ENCODE measurements at regions not wholly inside any gene's neighbourhood (a gene's known extent, or its start where the extent isn't known, plus 50 kb on each side); places are given as distances from the start of the nearest gene placed in this dataset.

GRCh38 chr13:55777612-55778011 lies 1363.1 kb upstream of the PRR20A start:
- no peaks in the 10 kb centered on the region for H3K36me3 Mint-ChIP-seq (ENCODE audit: low read depth)
- no peaks in the 10 kb centered on the region for H3K9me3 Mint-ChIP-seq
- TF ChIP-seq CTCF (IDR thresholded peaks at IDR 0.05), result no peak
- H3K4me3 Mint-ChIP-seq, result no peak overlapping the region
- DNase-seq, result no peak
- no peaks in the 10 kb centered on the region for H3K4me1 Mint-ChIP-seq
- H3K27ac Mint-ChIP-seq, result no peak overlapping the region
- no peaks in the 10 kb centered on the region for H3K27me3 Mint-ChIP-seq (ENCODE audit: low read depth, poor library complexity)

- Mint-ChIP-seq H3K27me3 (ENCODE audit: low read depth, poor library complexity) (no peaks in the 10 kb centered on the region), H3K36me3 (ENCODE audit: low read depth) (no peaks in the 10 kb centered on the region), H3K4me3 (no peak overlapping the region), H3K4me1 (no peaks in the 10 kb centered on the region), H3K9me3 (peaks cover 12% of the 10 kb centered on the region), H3K27ac (no peak overlapping the region)
- DNase-seq, result no peak
- no peak for TF ChIP-seq CTCF (IDR thresholded peaks at IDR 0.05)
These were observed 1356.9 kb upstream of the PRR20A start for GRCh38 chr13:55783841-55784240.

DNA sequence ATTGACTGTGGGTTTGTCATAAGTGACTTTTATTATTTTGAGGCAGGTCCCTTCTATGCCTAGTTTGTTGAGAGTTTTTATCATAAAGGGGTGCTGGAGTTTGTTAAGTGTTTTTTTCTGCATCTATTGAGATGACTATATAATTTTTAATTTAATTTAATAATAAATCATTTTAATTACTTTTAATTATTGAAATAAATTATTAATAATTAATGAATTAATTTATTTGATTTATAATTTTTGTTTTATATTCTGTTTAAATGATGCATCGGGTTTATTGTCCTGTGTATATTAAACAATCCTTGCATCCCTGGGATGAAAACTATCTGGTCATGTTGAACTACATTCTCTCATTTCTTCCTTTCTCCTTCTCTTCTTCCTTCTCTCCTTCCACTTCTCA lies 1352.2 kb upstream of the PRR20A start:
- H3K27ac Mint-ChIP-seq, result no peak overlapping the region
- peaks cover 7% of the 10 kb centered on the region for H3K4me1 Mint-ChIP-seq

GRCh38 chr13:55792544-55793193 lies 1348.0 kb upstream of the PRR20A start:
- H3K4me1 Mint-ChIP-seq, result peaks cover 8% of the 10 kb centered on the region
- H3K4me3 Mint-ChIP-seq, result no peak overlapping the region
- H3K27me3 Mint-ChIP-seq (ENCODE audit: low read depth, poor library complexity), result no peaks in the 10 kb centered on the region
- no peaks in the 10 kb centered on the region for H3K36me3 Mint-ChIP-seq (ENCODE audit: low read depth)
- DNase-seq, result no peak
- no peak overlapping the region for H3K27ac Mint-ChIP-seq
- TF ChIP-seq CTCF (IDR thresholded peaks at IDR 0.05), result no peak
- H3K9me3 Mint-ChIP-seq, result peaks cover 15% of the 10 kb centered on the region

More for the DNA sequence above, 1352.2 kb upstream of the PRR20A start:
- Mint-ChIP-seq H3K9me3 (peaks cover 19% of the 10 kb centered on the region), H3K4me3 (no peak overlapping the region), H3K36me3 (ENCODE audit: low read depth) (no peaks in the 10 kb centered on the region), H3K27me3 (ENCODE audit: low read depth, poor library complexity) (no peaks in the 10 kb centered on the region)
- DNase-seq, result no peak
- no peak for TF ChIP-seq CTCF (IDR thresholded peaks at IDR 0.05)

- TF ChIP-seq CTCF (IDR thresholded peaks at IDR 0.05), result no peak
- Mint-ChIP-seq H3K4me1 (no peaks in the 10 kb centered on the region), H3K9me3 (peaks cover 12% of the 10 kb centered on the region), H3K4me3 (no peak overlapping the region), H3K36me3 (ENCODE audit: low read depth) (no peaks in the 10 kb centered on the region), H3K27ac (no peak overlapping the region), H3K27me3 (ENCODE audit: low read depth, poor library complexity) (no peaks in the 10 kb centered on the region)
- DNase-seq, result no peak
These were observed 1325.2 kb upstream of the PRR20A start for GRCh38 chr13:55815458-55816033.
